GM06990 (cell line): ENCODE measurements at regions not wholly inside any gene's neighbourhood (a gene's known extent, or its start where the extent isn't known, plus 50 kb on each side); places are given as distances from the start of the nearest gene placed in this dataset.

Source experiments
- DNase-seq: peaks from one replicate; pipeline ENCODE4 v3.0.0-alpha.2; 2011; ENCODE audit not compliant: insufficient read length; ENCODE audit errors: extremely low read depth
- H3K27me3 ChIP-seq: replicated peaks from 2 replicates; pipeline ENCODE4 v1.6.0; 2011; ENCODE audit warnings: low read length; ENCODE audit not compliant: control insufficient read depth, insufficient read depth
- H3K36me3 ChIP-seq: 2 replicates; pipeline ENCODE4 v1.5.1; 2011; ENCODE audit warnings: low read length; ENCODE audit not compliant: control insufficient read depth, insufficient read depth
- H3K4me3 ChIP-seq: replicated peaks from 2 replicates; pipeline ENCODE4 v1.5.1; 2011; ENCODE audit warnings: low read depth, mild to moderate bottlenecking, control low read depth, low read length
- CTCF ChIP-seq: IDR thresholded peaks from 2 replicates; pipeline ENCODE4 v1.5.1; 2011; ENCODE audit warnings: low read length, control low read depth, mild to moderate bottlenecking, inconsistent platforms; ENCODE audit not compliant: insufficient read depth, poor library complexity, severe bottlenecking

- Histone ChIP-seq H3K27me3 (no peaks in the 10 kb centered on the region), H3K36me3 (no peaks in the 10 kb centered on the region), H3K4me3 (no peak overlapping the region)
- no peak for DNase-seq
- TF ChIP-seq CTCF, result no peak
Observed at GRCh38 chr3:74534611-74535010, 79.8 kb downstream of the CNTN3 start.

- Histone ChIP-seq H3K36me3 (no peaks in the 10 kb centered on the region), H3K4me3 (no peak overlapping the region), H3K27me3 (no peaks in the 10 kb centered on the region)
- DNase-seq, result no peak
- TF ChIP-seq CTCF, result no peak
Observed at GRCh38 chr3:74532446-74532845, 82.0 kb downstream of the CNTN3 start.

GRCh38 chr3:74531491-74531890 is 83.0 kb downstream of the CNTN3 start:
- DNase-seq, result no peak
- H3K36me3 ChIP-seq, result no peaks in the 10 kb centered on the region
- H3K4me3 ChIP-seq, result no peak overlapping the region
- TF ChIP-seq CTCF, result no peak
- H3K27me3 ChIP-seq, result no peaks in the 10 kb centered on the region

GRCh38 chr3:74529145-74529544 is 85.3 kb downstream of the CNTN3 start:
- TF ChIP-seq CTCF, result no peak
- DNase-seq, result no peak
- Histone ChIP-seq H3K36me3 (no peaks in the 10 kb centered on the region), H3K4me3 (no peak overlapping the region), H3K27me3 (no peaks in the 10 kb centered on the region)

- no peak for DNase-seq
- Histone ChIP-seq H3K36me3 (no peaks in the 10 kb centered on the region), H3K4me3 (no peak overlapping the region), H3K27me3 (no peaks in the 10 kb centered on the region)
- TF ChIP-seq CTCF, result no peak
Observed at GRCh38 chr3:74527566-74527965, 86.9 kb downstream of the CNTN3 start.

- H3K4me3 ChIP-seq, result no peak overlapping the region
- no peaks in the 10 kb centered on the region for H3K36me3 ChIP-seq
- TF ChIP-seq CTCF, result no peak
- DNase-seq, result no peak
- H3K27me3 ChIP-seq, result no peaks in the 10 kb centered on the region
Observed at GRCh38 chr3:74523811-74524210, 90.6 kb downstream of the CNTN3 start.
